K562 (cell line): ENCODE measurements at regions not wholly inside any gene's neighbourhood (a gene's known extent, or its start where the extent isn't known, plus 50 kb on each side); places are given as distances from the start of the nearest gene placed in this dataset.

Experiments used
- CHCHD3 ChIP-seq: fragments of 250-450 bp; sonication (Bioruptor Pico); IDR thresholded peaks from 2 replicates; pipeline ENCODE4 v2.1.2; 2022; ENCODE audit warnings: mild to moderate bottlenecking
- CHD2 ChIP-seq: IDR thresholded peaks from 2 replicates; pipeline ENCODE4 v1.6.1; 2011; ENCODE audit warnings: low read depth, low read length
- ELF2 ChIP-seq: fragments of 250-450 bp; sonication (Bioruptor Pico); IDR thresholded peaks from 2 replicates; pipeline ENCODE4 v1.5.0; 2021; ENCODE audit warnings: mild to moderate bottlenecking
- ERF ChIP-seq: fragments of 450-650 bp; formaldehyde crosslinking; IDR thresholded peaks from 2 replicates; pipeline ENCODE4 v1.4.0; 2020; ENCODE audit warnings: mild to moderate bottlenecking, mixed read lengths
- ETV5 ChIP-seq: sonication (generic); formaldehyde crosslinking; IDR thresholded peaks from 2 replicates; pipeline ENCODE4 v1.4.0; 2020; ENCODE audit warnings: low read depth, mild to moderate bottlenecking, missing genetic modification reagents
- HNRNPL ChIP-seq: fragments of 200-400 bp; formaldehyde crosslinking; IDR thresholded peaks from 2 replicates; pipeline ENCODE4 v1.6.1; 2017; ENCODE audit warnings: low read depth, mild to moderate bottlenecking, low read length
- HNRNPLL ChIP-seq: fragments of 200-400 bp; formaldehyde crosslinking; IDR thresholded peaks from 2 replicates; pipeline ENCODE4 v1.6.1; 2017; ENCODE audit warnings: low read length, low read depth, mild to moderate bottlenecking; ENCODE audit not compliant: poor library complexity, severe bottlenecking
- KLF6 ChIP-seq: fragments of 250-450 bp; sonication (Bioruptor Pico); IDR thresholded peaks from 2 replicates; pipeline ENCODE4 v1.4.0; 2020; ENCODE audit warnings: mild to moderate bottlenecking, moderate library complexity, borderline replicate concordance
- MED1 ChIP-seq: sonication (generic); formaldehyde crosslinking; IDR thresholded peaks from 2 replicates; pipeline ENCODE4 v1.8.1; 2023; ENCODE audit warnings: missing genetic modification reagents, borderline replicate concordance
- MEF2D ChIP-seq: conservative IDR thresholded peaks from 2 replicates; pipeline ENCODE4 v1.6.1; 2016; ENCODE audit warnings: low read depth, missing genetic modification characterization, missing compliant biosample characterization
- MYBL2 ChIP-seq, 2 experiments: fragments of 450-650 bp in 1 of 2; sonication (generic) in 1 of 2; formaldehyde crosslinking in 1 of 2; IDR thresholded peaks; 2 replicates each; pipeline versions ENCODE4 v1.6.1 to v1.8.1; 2017 to 2022; ENCODE audit warnings: borderline replicate concordance in 1 of 2, inconsistent platforms in 1 of 2, low read depth in 1 of 2, mild to moderate bottlenecking in 1 of 2, missing genetic modification reagents in 1 of 2, moderate library complexity in 1 of 2
- NELFE ChIP-seq: IDR thresholded peaks from 2 replicates; pipeline ENCODE4 v1.6.1; 2011; ENCODE audit warnings: mild to moderate bottlenecking; ENCODE audit not compliant: insufficient read depth, insufficient read length
- NFIX ChIP-seq: fragments of 250-450 bp; sonication (Bioruptor Pico); IDR thresholded peaks from 2 replicates; pipeline ENCODE4 v1.4.0; 2020; ENCODE audit warnings: low read depth, mild to moderate bottlenecking, moderate library complexity
- PHF8 ChIP-seq: fragments of 200-600 bp; sonication (generic); IDR thresholded peaks from 2 replicates; pipeline ENCODE4 v1.6.1; 2012; ENCODE audit warnings: mixed run types, mild to moderate bottlenecking, inconsistent platforms, low read length, moderate library complexity, borderline replicate concordance
- RBM25 ChIP-seq: fragments of 200-400 bp; formaldehyde crosslinking; IDR thresholded peaks from 2 replicates; pipeline ENCODE4 v1.6.1; 2018; ENCODE audit warnings: low read length, low read depth, moderate library complexity; ENCODE audit not compliant: severe bottlenecking
- TEAD2 ChIP-seq: fragments of 450-650 bp; IDR thresholded peaks from 2 replicates; pipeline ENCODE4 v1.6.1; 2016; ENCODE audit warnings: missing genetic modification characterization, control low read depth, missing compliant biosample characterization
- TEAD4 ChIP-seq, 2 experiments: sonication (generic) in 1 of 2; formaldehyde crosslinking in 1 of 2; IDR thresholded peaks; 2 replicates each; pipeline versions ENCODE4 v1.6.1 to v1.8.0; 2012 to 2022; ENCODE audit warnings: borderline replicate concordance in 1 of 2, inconsistent platforms in 1 of 2, low read length in 1 of 2, mild to moderate bottlenecking in 1 of 2, missing genetic modification reagents in 1 of 2
- ZNF778 ChIP-seq: fragments of 450-650 bp; formaldehyde crosslinking; IDR thresholded peaks from 2 replicates; pipeline ENCODE4 v1.4.0; 2020; ENCODE audit warnings: mild to moderate bottlenecking, moderate library complexity
- TF ChIP-seq, protein P1 (sequence below): IDR thresholded peaks from 2 replicates; pipeline ENCODE4 v1.6.1; 2011; ENCODE audit not compliant: insufficient read length; ENCODE audit errors: extremely low read depth
- TF ChIP-seq, protein P2 (sequence below), 2 experiments: fragments of 200-800 bp in 1 of 2; sonication (Bioruptor generic) in 1 of 2; sonication (generic) in 1 of 2; formaldehyde crosslinking in 1 of 2; IDR thresholded peaks in 1 of 2; conservative IDR thresholded peaks in 1 of 2; 2 replicates each; pipeline versions ENCODE4 v1.5.0 to v1.6.1; 2016 to 2020; ENCODE audit warnings: missing compliant biosample characterization in 1 of 2, missing genetic modification characterization in 1 of 2, missing genetic modification reagents in 1 of 2
- TF ChIP-seq, protein P3 (sequence below): sonication (generic); formaldehyde crosslinking; IDR thresholded peaks from 2 replicates; pipeline ENCODE4 v1.8.0; 2022; ENCODE audit warnings: mild to moderate bottlenecking, missing genetic modification reagents, borderline replicate concordance
- TF ChIP-seq, protein P4 (sequence below): sonication (generic); formaldehyde crosslinking; IDR thresholded peaks from 2 replicates; pipeline ENCODE4 v1.9.0; 2022; ENCODE audit warnings: mild to moderate bottlenecking, missing genetic modification reagents
- TF ChIP-seq, protein P5 (sequence below): fragments of 450-650 bp; formaldehyde crosslinking; IDR thresholded peaks from 2 replicates; pipeline ENCODE4 v1.4.0; 2022; ENCODE audit warnings: mild to moderate bottlenecking, moderate library complexity

DNA sequence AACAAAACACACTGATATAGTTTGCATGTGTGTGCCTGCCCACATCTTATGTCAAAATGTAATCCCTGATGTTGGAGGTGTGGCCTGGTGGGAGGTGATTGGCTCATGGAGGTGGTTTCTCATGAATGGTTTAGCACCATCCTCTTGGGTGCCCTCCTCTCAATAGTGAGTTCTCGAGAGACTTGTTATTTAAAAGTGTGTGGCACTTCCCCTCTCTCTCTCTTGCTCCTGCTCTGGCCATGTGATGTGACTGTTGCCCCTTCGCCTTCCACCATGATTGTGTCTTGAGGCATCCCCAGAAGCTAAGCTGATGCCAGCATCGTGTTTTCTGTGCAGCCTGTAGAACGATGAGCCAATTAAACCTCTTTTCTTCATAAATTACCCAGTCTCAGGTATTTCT is 454.1 kb upstream of the DCN start (continued):
- TF ChIP-seq HNRNPLL, result no peak
- TF ChIP-seq ERF, result no peak
- TF ChIP-seq CHD2, result peak; percentile 76
- no peak for TF ChIP-seq CHCHD3 (CRISPR knock-in tag)
- TF ChIP-seq, protein P1, sequence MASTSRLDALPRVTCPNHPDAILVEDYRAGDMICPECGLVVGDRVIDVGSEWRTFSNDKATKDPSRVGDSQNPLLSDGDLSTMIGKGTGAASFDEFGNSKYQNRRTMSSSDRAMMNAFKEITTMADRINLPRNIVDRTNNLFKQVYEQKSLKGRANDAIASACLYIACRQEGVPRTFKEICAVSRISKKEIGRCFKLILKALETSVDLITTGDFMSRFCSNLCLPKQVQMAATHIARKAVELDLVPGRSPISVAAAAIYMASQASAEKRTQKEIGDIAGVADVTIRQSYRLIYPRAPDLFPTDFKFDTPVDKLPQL, result no peak
- TF ChIP-seq TEAD2, result no peak
- TF ChIP-seq, protein P2, sequence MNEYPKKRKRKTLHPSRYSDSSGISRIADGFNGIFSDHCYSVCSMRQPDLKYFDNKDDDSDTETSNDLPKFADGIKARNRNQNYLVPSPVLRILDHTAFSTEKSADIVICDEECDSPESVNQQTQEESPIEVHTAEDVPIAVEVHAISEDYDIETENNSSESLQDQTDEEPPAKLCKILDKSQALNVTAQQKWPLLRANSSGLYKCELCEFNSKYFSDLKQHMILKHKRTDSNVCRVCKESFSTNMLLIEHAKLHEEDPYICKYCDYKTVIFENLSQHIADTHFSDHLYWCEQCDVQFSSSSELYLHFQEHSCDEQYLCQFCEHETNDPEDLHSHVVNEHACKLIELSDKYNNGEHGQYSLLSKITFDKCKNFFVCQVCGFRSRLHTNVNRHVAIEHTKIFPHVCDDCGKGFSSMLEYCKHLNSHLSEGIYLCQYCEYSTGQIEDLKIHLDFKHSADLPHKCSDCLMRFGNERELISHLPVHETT (CRISPR knock-in tag; conservative IDR thresholded peaks at IDR 0.05 in 1 of 2, IDR thresholded peaks at IDR 0.05 in 1 of 2), result no peak
- TF ChIP-seq KLF6 (CRISPR knock-in tag), result no peak
- peak; percentile 55; the same call in 1 of the 2 replicates for TF ChIP-seq MYBL2 (IDR thresholded peaks at IDR 0.05; ENCODE audit: low read depth)
- no peak for TF ChIP-seq MYBL2 (CRISPR knock-in tag; IDR thresholded peaks at IDR 0.05; ENCODE audit: borderline replicate concordance)
- no peak for TF ChIP-seq HNRNPL
- TF ChIP-seq NELFE, result no peak
- no peak for TF ChIP-seq TEAD4 (IDR thresholded peaks at IDR 0.05; ENCODE audit: low read length)
- no peak for TF ChIP-seq TEAD4 (CRISPR knock-in tag; IDR thresholded peaks at IDR 0.05; ENCODE audit: borderline replicate concordance)
- TF ChIP-seq, protein P3, sequence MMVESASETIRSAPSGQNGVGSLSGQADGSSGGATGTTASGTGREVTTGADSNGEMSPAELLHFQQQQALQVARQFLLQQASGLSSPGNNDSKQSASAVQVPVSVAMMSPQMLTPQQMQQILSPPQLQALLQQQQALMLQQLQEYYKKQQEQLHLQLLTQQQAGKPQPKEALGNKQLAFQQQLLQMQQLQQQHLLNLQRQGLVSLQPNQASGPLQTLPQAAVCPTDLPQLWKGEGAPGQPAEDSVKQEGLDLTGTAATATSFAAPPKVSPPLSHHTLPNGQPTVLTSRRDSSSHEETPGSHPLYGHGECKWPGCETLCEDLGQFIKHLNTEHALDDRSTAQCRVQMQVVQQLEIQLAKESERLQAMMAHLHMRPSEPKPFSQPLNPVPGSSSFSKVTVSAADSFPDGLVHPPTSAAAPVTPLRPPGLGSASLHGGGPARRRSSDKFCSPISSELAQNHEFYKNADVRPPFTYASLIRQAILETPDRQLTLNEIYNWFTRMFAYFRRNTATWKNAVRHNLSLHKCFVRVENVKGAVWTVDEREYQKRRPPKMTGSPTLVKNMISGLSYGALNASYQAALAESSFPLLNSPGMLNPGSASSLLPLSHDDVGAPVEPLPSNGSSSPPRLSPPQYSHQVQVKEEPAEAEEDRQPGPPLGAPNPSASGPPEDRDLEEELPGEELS (CRISPR knock-in tag), result no peak
- TF ChIP-seq, protein P4, sequence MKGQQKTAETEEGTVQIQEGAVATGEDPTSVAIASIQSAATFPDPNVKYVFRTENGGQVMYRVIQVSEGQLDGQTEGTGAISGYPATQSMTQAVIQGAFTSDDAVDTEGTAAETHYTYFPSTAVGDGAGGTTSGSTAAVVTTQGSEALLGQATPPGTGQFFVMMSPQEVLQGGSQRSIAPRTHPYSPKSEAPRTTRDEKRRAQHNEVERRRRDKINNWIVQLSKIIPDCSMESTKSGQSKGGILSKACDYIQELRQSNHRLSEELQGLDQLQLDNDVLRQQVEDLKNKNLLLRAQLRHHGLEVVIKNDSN (CRISPR knock-in tag), result peak; percentile 45
- no peak for TF ChIP-seq MEF2D (tag)
- no peak for TF ChIP-seq ETV5 (CRISPR knock-in tag)
- TF ChIP-seq PHF8, result no peak
- no peak for TF ChIP-seq ELF2
- TF ChIP-seq, protein P5, sequence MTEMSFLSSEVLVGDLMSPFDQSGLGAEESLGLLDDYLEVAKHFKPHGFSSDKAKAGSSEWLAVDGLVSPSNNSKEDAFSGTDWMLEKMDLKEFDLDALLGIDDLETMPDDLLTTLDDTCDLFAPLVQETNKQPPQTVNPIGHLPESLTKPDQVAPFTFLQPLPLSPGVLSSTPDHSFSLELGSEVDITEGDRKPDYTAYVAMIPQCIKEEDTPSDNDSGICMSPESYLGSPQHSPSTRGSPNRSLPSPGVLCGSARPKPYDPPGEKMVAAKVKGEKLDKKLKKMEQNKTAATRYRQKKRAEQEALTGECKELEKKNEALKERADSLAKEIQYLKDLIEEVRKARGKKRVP, result no peak
- no peak for TF ChIP-seq NFIX
- TF ChIP-seq RBM25, result peak; percentile 11
- no peak for TF ChIP-seq MED1 (CRISPR knock-in tag)
- TF ChIP-seq ZNF778 (CRISPR knock-in tag), result no peak
